T-helper 1 cell treated with Interleukin-12 subunit alpha and Interleukin-12 subunit beta and Interleukin-4 antibody, amounts not matched to agents 30 μg/mL and 1 μg/mL, for 36 hours (primary cell): ENCODE measurements at regions not wholly inside any gene's neighbourhood (a gene's known extent, or its start where the extent isn't known, plus 50 kb on each side); places are given as distances from the start of the nearest gene placed in this dataset.
A peak's percentile ranks its signal among the peaks of the same experiment; 100 is the strongest.
"Not testable (repeated sequence)": the region's sequence is repeated elsewhere in the genome, so short reads cannot be mapped to it uniquely, and the experiment has no call there.

Experiments
- H3K27ac Mint-ChIP-seq: one replicate; pipeline ENCODE4 v1.8.0; 2021; ENCODE audit warnings: mild to moderate bottlenecking, mixed read lengths
- H3K27me3 Mint-ChIP-seq: one replicate; pipeline ENCODE4 v1.8.0; 2021; ENCODE audit warnings: low read depth, mixed read lengths
- H3K36me3 Mint-ChIP-seq: one replicate; pipeline ENCODE4 v1.8.0; 2021; ENCODE audit warnings: low read depth, mixed read lengths
- H3K4me1 Mint-ChIP-seq: one replicate; pipeline ENCODE4 v1.8.0; 2021; ENCODE audit warnings: low read depth, mixed read lengths
- H3K4me3 Mint-ChIP-seq: one replicate; pipeline ENCODE4 v1.8.0; 2021; ENCODE audit warnings: mild to moderate bottlenecking, moderate library complexity, mixed read lengths
- H3K9me3 Mint-ChIP-seq: one replicate; pipeline ENCODE4 v1.8.0; 2021; ENCODE audit warnings: mixed read lengths

- H3K4me1 Mint-ChIP-seq = no peaks in the 10 kb centered on the region
- H3K36me3 Mint-ChIP-seq = no peaks in the 10 kb centered on the region
- no peaks in the 10 kb centered on the region for H3K9me3 Mint-ChIP-seq
- H3K27me3 Mint-ChIP-seq = peaks cover 17% of the 10 kb centered on the region
- no peak overlapping the region for H3K27ac Mint-ChIP-seq
- H3K4me3 Mint-ChIP-seq = no peak overlapping the region
Observed at GRCh38 chr1:181308098-181308497, 175.2 kb upstream of the CACNA1E start.

GRCh38 chr1:181310560-181310959, 172.8 kb upstream of the CACNA1E start:
- H3K27ac Mint-ChIP-seq = no peak overlapping the region
- H3K36me3 Mint-ChIP-seq = no peaks in the 10 kb centered on the region
- no peak overlapping the region for H3K4me3 Mint-ChIP-seq
- no peaks in the 10 kb centered on the region for H3K9me3 Mint-ChIP-seq
- peaks cover 30% of the 10 kb centered on the region for H3K27me3 Mint-ChIP-seq
- peaks cover 4% of the 10 kb centered on the region for H3K4me1 Mint-ChIP-seq

GRCh38 chr1:181312946-181313345, 170.4 kb upstream of the CACNA1E start:
- H3K9me3 Mint-ChIP-seq = no peaks in the 10 kb centered on the region
- H3K27ac Mint-ChIP-seq = no peak overlapping the region
- no peak overlapping the region for H3K4me3 Mint-ChIP-seq
- H3K4me1 Mint-ChIP-seq = peaks cover 5% of the 10 kb centered on the region
- no peaks in the 10 kb centered on the region for H3K36me3 Mint-ChIP-seq
- peaks cover 50% of the 10 kb centered on the region for H3K27me3 Mint-ChIP-seq

DNA sequence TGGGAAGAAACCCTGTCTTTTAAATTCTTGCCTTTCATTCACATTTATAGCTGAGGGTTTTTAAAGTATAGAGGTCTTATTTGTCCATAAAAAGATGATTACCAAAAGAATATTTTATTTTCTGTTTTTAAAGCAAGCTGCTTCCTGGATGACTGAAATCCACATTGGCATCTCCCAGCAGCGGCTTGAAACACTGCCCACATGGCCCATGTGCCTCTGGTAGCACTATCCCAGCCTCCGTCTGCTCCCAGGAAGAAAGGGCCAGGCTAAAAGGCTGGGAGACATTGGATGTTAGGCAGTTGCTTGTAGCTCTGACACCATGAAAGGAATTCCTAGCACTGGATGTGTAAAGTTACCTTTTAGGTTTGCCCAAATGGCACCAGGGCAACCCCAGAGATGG, 169.9 kb upstream of the CACNA1E start:
- no peaks in the 10 kb centered on the region for H3K36me3 Mint-ChIP-seq
- H3K27me3 Mint-ChIP-seq = peaks cover 55% of the 10 kb centered on the region
- H3K9me3 Mint-ChIP-seq = no peaks in the 10 kb centered on the region

DNA sequence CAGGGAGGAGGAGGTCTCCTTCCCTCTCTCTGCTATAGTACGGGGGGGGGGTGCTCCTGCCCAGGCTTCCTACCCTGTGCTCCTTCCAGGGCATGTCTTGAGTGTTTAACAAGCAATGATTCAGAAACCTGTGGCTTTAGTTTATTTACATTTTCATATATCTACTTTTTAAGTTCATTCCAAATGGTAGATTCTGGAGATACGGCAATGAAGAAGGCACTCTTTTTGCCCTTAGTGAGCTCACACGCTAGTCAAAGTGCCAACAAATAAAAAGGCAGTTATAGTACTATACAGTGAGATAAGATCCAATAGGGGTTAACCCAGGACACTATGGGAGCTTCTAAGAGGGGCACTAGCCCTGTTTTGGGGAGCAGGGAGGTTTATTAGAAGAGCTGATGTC, 169.3 kb upstream of the CACNA1E start:
- no peak overlapping the region for H3K27ac Mint-ChIP-seq
- no peaks in the 10 kb centered on the region for H3K9me3 Mint-ChIP-seq
- H3K4me3 Mint-ChIP-seq = no peak overlapping the region
- peaks cover 61% of the 10 kb centered on the region for H3K27me3 Mint-ChIP-seq
- peaks cover 12% of the 10 kb centered on the region for H3K4me1 Mint-ChIP-seq
- no peaks in the 10 kb centered on the region for H3K36me3 Mint-ChIP-seq

More for the DNA sequence above, 169.9 kb upstream of the CACNA1E start:
- Mint-ChIP-seq H3K4me1 (peaks cover 7% of the 10 kb centered on the region), H3K27ac (no peak overlapping the region), H3K4me3 (no peak overlapping the region)

DNA sequence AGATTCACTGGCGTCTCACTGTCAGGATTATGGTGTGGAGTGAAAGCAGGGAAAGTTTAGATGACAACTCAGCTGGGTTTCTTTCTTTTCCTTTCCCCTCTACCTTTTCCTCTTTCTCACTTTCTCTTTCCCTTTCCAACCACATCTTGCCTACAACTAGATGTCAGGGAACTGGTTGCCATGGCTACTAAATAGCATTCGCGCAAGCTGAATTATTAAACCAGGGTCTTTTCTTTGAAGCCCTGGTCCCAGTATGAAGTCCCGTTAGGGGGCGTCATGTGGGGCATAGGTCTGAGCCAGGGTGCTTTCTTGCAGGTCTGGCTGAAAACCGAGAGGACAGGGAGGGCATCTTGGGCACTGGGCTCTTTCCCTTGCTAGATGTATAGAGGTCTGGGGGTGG, 168.4 kb upstream of the CACNA1E start:
- Mint-ChIP-seq H3K27ac (no peak overlapping the region), H3K4me3 (no peak overlapping the region), H3K4me1 (peaks cover 12% of the 10 kb centered on the region), H3K9me3 (no peaks in the 10 kb centered on the region), H3K36me3 (peaks cover 2% of the 10 kb centered on the region), H3K27me3 (peaks cover 70% of the 10 kb centered on the region)

DNA sequence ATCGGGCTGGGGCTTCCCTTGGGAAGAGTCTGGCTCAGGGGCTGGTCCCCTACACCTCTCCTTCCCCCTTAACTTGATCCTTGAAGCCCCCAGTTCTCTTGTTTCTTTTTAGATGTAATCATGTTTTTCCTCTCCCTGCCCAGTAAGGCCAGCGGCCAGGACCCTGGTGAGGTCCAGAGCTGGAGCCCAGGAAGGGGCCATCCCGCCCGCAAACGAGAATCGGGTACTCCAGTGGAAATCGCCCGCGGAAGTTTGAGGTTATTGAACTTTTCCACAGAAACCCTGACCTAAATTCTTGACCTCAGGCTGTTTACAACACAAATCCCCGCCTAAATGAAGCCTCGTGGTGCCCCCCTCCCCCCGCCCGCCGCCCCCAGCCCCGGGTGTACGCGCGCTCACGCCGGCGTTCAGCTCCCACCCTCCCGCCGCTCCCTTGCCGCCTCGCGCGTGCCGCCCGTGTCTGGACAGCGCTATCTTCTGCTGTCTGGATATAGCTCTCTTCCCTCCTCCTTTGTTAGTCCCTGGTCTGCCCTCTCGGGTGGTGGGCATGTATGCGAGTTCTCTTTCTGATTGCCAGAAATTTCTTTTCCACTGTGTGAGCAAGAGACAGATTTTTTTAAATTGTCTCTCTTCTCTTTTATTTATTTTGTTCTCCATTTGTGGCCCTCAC, 165.9 kb upstream of the CACNA1E start:
- H3K36me3 Mint-ChIP-seq = peaks cover 3% of the 10 kb centered on the region
- no peaks in the 10 kb centered on the region for H3K9me3 Mint-ChIP-seq
- no peak overlapping the region for H3K27ac Mint-ChIP-seq
- peaks cover 82% of the 10 kb centered on the region for H3K27me3 Mint-ChIP-seq
- H3K4me1 Mint-ChIP-seq = peaks cover 12% of the 10 kb centered on the region
- H3K4me3 Mint-ChIP-seq = peak overlapping the region; percentile 11

- Mint-ChIP-seq H3K9me3 (no peaks in the 10 kb centered on the region), H3K4me1 (peaks cover 12% of the 10 kb centered on the region), H3K27ac (no peak overlapping the region), H3K27me3 (peaks cover 75% of the 10 kb centered on the region), H3K36me3 (peaks cover 3% of the 10 kb centered on the region), H3K4me3 (peak overlapping the region; percentile 48)
Observed at GRCh38 chr1:181318022-181318857, 165.1 kb upstream of the CACNA1E start.

- Mint-ChIP-seq H3K4me3 (no peak overlapping the region), H3K27me3 (peaks cover 76% of the 10 kb centered on the region), H3K4me1 (peaks cover 12% of the 10 kb centered on the region)
Observed at GRCh38 chr1:181318858-181319235, 164.5 kb upstream of the CACNA1E start.

GRCh38 chr1:181319907-181320306, 163.4 kb upstream of the CACNA1E start:
- H3K9me3 Mint-ChIP-seq = no peaks in the 10 kb centered on the region
- H3K27me3 Mint-ChIP-seq = peaks cover 73% of the 10 kb centered on the region
- H3K4me3 Mint-ChIP-seq = no peak overlapping the region
- no peak overlapping the region for H3K27ac Mint-ChIP-seq
- peaks cover 3% of the 10 kb centered on the region for H3K36me3 Mint-ChIP-seq
- peaks cover 9% of the 10 kb centered on the region for H3K4me1 Mint-ChIP-seq

More at GRCh38 chr1:181318858-181319235, 164.5 kb upstream of the CACNA1E start:
- Mint-ChIP-seq H3K36me3 (peaks cover 3% of the 10 kb centered on the region), H3K9me3 (no peaks in the 10 kb centered on the region), H3K27ac (no peak overlapping the region)

- no peak overlapping the region for H3K27ac Mint-ChIP-seq
- H3K36me3 Mint-ChIP-seq = no peaks in the 10 kb centered on the region
- H3K4me3 Mint-ChIP-seq = no peak overlapping the region
- peaks cover 22% of the 10 kb centered on the region for H3K27me3 Mint-ChIP-seq
- H3K9me3 Mint-ChIP-seq = no peaks in the 10 kb centered on the region
- H3K4me1 Mint-ChIP-seq = peaks cover 2% of the 10 kb centered on the region
Observed at GRCh38 chr1:181324797-181325616, 158.3 kb upstream of the CACNA1E start.

DNA sequence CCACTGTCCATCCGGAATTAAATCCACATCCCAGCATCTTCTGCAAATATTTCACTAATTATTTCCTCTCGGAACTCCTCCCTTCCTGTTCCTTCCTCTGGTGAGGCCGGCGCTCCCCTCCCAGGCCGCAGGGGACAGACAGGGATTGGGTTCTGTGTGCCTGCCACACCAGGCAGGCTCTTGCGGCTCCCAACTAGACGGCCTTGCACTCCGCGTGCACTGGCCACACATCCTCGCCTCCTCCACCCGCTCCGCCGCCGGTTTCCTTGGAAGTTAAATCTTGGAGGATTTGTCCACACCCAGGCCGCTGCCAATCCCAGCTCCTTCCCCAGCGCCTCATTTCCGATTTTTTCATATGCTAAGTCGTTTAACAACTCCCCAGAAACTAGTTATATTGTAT, 157.6 kb upstream of the CACNA1E start:
- H3K4me1 Mint-ChIP-seq, H3K4me3 Mint-ChIP-seq, H3K36me3 Mint-ChIP-seq, H3K27ac Mint-ChIP-seq, H3K9me3 Mint-ChIP-seq: not testable (repeated sequence)
- H3K27me3 Mint-ChIP-seq = peaks cover 18% of the 10 kb centered on the region

DNA sequence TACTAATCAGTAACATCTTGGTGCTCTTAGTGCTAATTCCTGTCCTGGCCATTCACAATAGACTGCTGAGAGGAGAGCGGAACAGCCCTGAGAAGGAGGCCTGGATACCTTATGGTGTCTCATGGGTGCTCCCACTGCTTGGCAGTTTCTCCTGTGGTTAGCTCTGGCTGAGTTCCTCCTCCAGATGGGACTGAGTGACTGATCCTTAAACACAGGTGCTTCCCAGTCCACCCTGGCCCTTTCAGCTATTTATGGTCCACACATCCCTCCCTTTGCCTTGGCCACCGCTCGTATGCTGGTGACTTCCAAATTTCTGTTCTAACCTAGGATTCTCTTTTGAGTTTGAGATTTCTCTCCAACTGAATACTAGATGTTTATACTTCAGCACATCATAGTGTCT, 157.0 kb upstream of the CACNA1E start:
- no peak overlapping the region for H3K4me3 Mint-ChIP-seq
- H3K4me1 Mint-ChIP-seq = peaks cover 2% of the 10 kb centered on the region
- no peak overlapping the region for H3K27ac Mint-ChIP-seq
- H3K36me3 Mint-ChIP-seq = no peaks in the 10 kb centered on the region
- H3K27me3 Mint-ChIP-seq = peaks cover 12% of the 10 kb centered on the region
- no peaks in the 10 kb centered on the region for H3K9me3 Mint-ChIP-seq

GRCh38 chr1:181327796-181328195, 155.5 kb upstream of the CACNA1E start:
- H3K9me3 Mint-ChIP-seq = no peaks in the 10 kb centered on the region
- peaks cover 2% of the 10 kb centered on the region for H3K4me1 Mint-ChIP-seq
- no peak overlapping the region for H3K4me3 Mint-ChIP-seq
- H3K27me3 Mint-ChIP-seq = peaks cover 9% of the 10 kb centered on the region
- H3K36me3 Mint-ChIP-seq = no peaks in the 10 kb centered on the region
- no peak overlapping the region for H3K27ac Mint-ChIP-seq
